ENCODE measurements at regions not wholly inside any gene's neighbourhood (a gene's known extent, or its start where the extent isn't known, plus 50 kb on each side); places are given as distances from the start of the nearest gene placed in this dataset.
"Not testable (repeated sequence)": the region's sequence is repeated elsewhere in the genome, so short reads cannot be mapped to it uniquely, and the experiment has no call there.

GRCh38 chr6:22171006-22171405 lies 125.8 kb downstream of the PRL start:
- not testable (repeated sequence) for TF ChIP-seq EZH2 (IDR thresholded peaks at IDR 0.05; ENCODE audit: low read length); CTCF (optimal IDR thresholded peaks at IDR 0.05 in 1 of 3, IDR thresholded peaks at IDR 0.05 in 1 of 3, conservative IDR thresholded peaks at IDR 0.05 in 1 of 3; ENCODE audit: extremely low read depth in 1 of 3, insufficient read depth in 2 of 3, low read length in 3 of 3)

Data from keratinocyte (primary cell).